GM12878 (cell line): ENCODE measurements at regions not wholly inside any gene's neighbourhood (a gene's known extent, or its start where the extent isn't known, plus 50 kb on each side); places are given as distances from the start of the nearest gene placed in this dataset.

Experiments
- ATAC-seq: fragments of 200-7000 bp; cut with Tn5 transposase; 3 replicates; pipeline ENCODE4 v1.9.1; 2020; ENCODE audit warnings: mild to moderate bottlenecking, moderate library complexity
- BruUV-seq: library from RNA; stranded (reverse); fragments of 400-500 nt; replicated peaks from 2 replicates; lab custom pipeline; 2021; lab: Mats Ljungman, UMichigan
- CTCF ChIA-PET: fragments of 300-600 bp; sonication (Branson Sonifier 250); formaldehyde crosslinking; extraction: SDS; loops from one replicate; lab custom pipeline; 2021; ENCODE audit warnings: inconsistent platforms; lab: Yijun Ruan, JAX
- POLR2A ChIA-PET: fragments of 350-600 bp; formaldehyde crosslinking; extraction: SDS; loops from one replicate; lab custom pipeline; 2021; ENCODE audit warnings: inconsistent platforms; lab: Charles Lee
- RAD21 ChIA-PET: fragments of 300-600 bp; sonication (Branson Sonifier 250); formaldehyde crosslinking; loops from one replicate; lab custom pipeline; 2023; ENCODE audit warnings: antibody characterized with exemption; ENCODE audit not compliant: unreplicated experiment; lab: Charles Lee
- SMC1A ChIA-PET: fragments of 300-600 bp; sonication (Branson Sonifier 250); formaldehyde crosslinking; loops from one replicate; lab custom pipeline; 2023; ENCODE audit not compliant: unreplicated experiment, uncharacterized antibody; lab: Charles Lee
- DNase-seq: peaks from one replicate; pipeline ENCODE4 v3.0.0-alpha.2; 2011; ENCODE audit warnings: low read depth, low spot score
- FAIRE-seq: peaks from 3 replicates; lab custom pipeline; 2011; peaks lifted over from hg19 to GRCh38; lab: Jason Lieb, UNC
- H2AFZ ChIP-seq: 2 replicates; pipeline ENCODE4 v1.6.0; 2011; ENCODE audit warnings: low read depth, low read length, control low read depth; ENCODE audit not compliant: control insufficient read depth
- H3K27ac ChIP-seq: 2 replicates; pipeline ENCODE4 v1.5.1; 2011; ENCODE audit warnings: control low read depth; ENCODE audit not compliant: control insufficient read depth, insufficient read depth
- H3K27me3 ChIP-seq, 2 experiments: replicated peaks in 1 of 2; 2 replicates each; pipeline versions ENCODE4 v1.6.0 to v1.6.1; 2011; ENCODE audit warnings: low read length in 1 of 2; ENCODE audit not compliant: control insufficient read depth in 2 of 2, insufficient read depth in 2 of 2
- H3K36me3 ChIP-seq, 2 experiments: 2 replicates each; pipeline ENCODE4 v1.5.1; 2011; ENCODE audit warnings: low read length in 1 of 2; ENCODE audit not compliant: control insufficient read depth in 2 of 2, insufficient read depth in 2 of 2
- H3K4me1 ChIP-seq: 2 replicates; pipeline ENCODE4 v1.6.1; 2011; ENCODE audit warnings: mild to moderate bottlenecking, low read length, moderate library complexity, mixed read lengths; ENCODE audit not compliant: control insufficient read depth, insufficient read depth
- H3K4me2 ChIP-seq: 2 replicates; pipeline ENCODE4 v1.6.0; 2011; ENCODE audit warnings: control low read depth; ENCODE audit not compliant: control insufficient read depth, insufficient read depth
- H3K4me3 ChIP-seq: fragments of 200-600 bp; sonication (generic); 2 replicates; pipeline ENCODE4 v1.5.1; 2016
- H3K79me2 ChIP-seq: 2 replicates; pipeline ENCODE4 v1.6.0; 2011; ENCODE audit warnings: low read length; ENCODE audit not compliant: control insufficient read depth, insufficient read depth
- H3K9ac ChIP-seq: 2 replicates; pipeline ENCODE4 v1.8.0; 2011; ENCODE audit warnings: low read length, control low read depth, mixed read lengths; ENCODE audit not compliant: control insufficient read depth, insufficient read depth
- H3K9me3 ChIP-seq: replicated peaks from 3 replicates; pipeline ENCODE4 v1.5.1; 2011; ENCODE audit warnings: mild to moderate bottlenecking, low read length; ENCODE audit not compliant: control insufficient read depth, insufficient read depth
- H4K20me1 ChIP-seq: 2 replicates; pipeline ENCODE4 v1.6.0; 2011; ENCODE audit not compliant: control insufficient read depth, insufficient read depth
- BCLAF1 ChIP-seq: fragments of 450-650 bp; IDR thresholded peaks from 2 replicates; pipeline ENCODE4 v1.6.1; 2017; ENCODE audit warnings: antibody characterized with exemption, mild to moderate bottlenecking, moderate library complexity
- CHD4 ChIP-seq: fragments of 200-600 bp; sonication (generic); IDR thresholded peaks from 2 replicates; pipeline ENCODE4 v1.6.1; 2016; ENCODE audit warnings: mild to moderate bottlenecking
- E4F1 ChIP-seq: fragments of 450-650 bp; IDR thresholded peaks from 2 replicates; pipeline ENCODE4 v1.6.1; 2018; ENCODE audit warnings: borderline replicate concordance, mild to moderate bottlenecking; ENCODE audit not compliant: partially characterized antibody
- IRF4 ChIP-seq: IDR thresholded peaks from 2 replicates; pipeline ENCODE4 v1.6.1; 2011; ENCODE audit warnings: low read depth, low read length
- LARP7 ChIP-seq: fragments of 450-650 bp; IDR thresholded peaks from 2 replicates; pipeline ENCODE4 v1.6.1; 2017; ENCODE audit warnings: mild to moderate bottlenecking
- MEF2B ChIP-seq: fragments of 450-650 bp; IDR thresholded peaks from 2 replicates; pipeline ENCODE4 v1.6.1; 2018; ENCODE audit warnings: mild to moderate bottlenecking, moderate library complexity; ENCODE audit not compliant: partially characterized antibody, poor library complexity, severe bottlenecking
- MTA2 ChIP-seq: fragments of 450-650 bp; IDR thresholded peaks from 2 replicates; pipeline ENCODE4 v1.6.1; 2016; ENCODE audit warnings: low read depth, mild to moderate bottlenecking, moderate library complexity
- POLR2A ChIP-seq: IDR thresholded peaks from 2 replicates; pipeline ENCODE4 v1.6.1; 2011; ENCODE audit warnings: low read depth, mild to moderate bottlenecking, low read length
- TCF3 ChIP-seq: IDR thresholded peaks from 2 replicates; pipeline ENCODE4 v1.6.1; 2012; ENCODE audit warnings: low read depth, mild to moderate bottlenecking, low read length, borderline replicate concordance; ENCODE audit not compliant: insufficient read depth
- ZBED1 ChIP-seq: IDR thresholded peaks from 2 replicates; pipeline ENCODE4 v1.6.1; 2016; ENCODE audit warnings: borderline replicate concordance
- ZBTB40 ChIP-seq: fragments of 450-650 bp; IDR thresholded peaks from 2 replicates; pipeline ENCODE4 v1.6.1; 2016; ENCODE audit warnings: mild to moderate bottlenecking, moderate library complexity, borderline replicate concordance
- WGBS: methylation state at CpG from one replicate; pipeline ENCODE4 v1.1.6; 2016; ENCODE audit warnings: low lambda C conversion rate; ENCODE audit not compliant: insufficient replicate concordance, insufficient coverage; ENCODE audit errors: missing lambda C conversion rate; 5-methylcytosine and 5-hydroxymethylcytosine counted together
- in situ Hi-C: fragments of 300-500 bp; cut with MboI; formaldehyde crosslinking; loops from 9 replicates; pipeline ENCODE4 v1.14.3; 2018; ENCODE audit warnings: mixed read lengths
- intact Hi-C: fragments of 100-400 bp; cut with micrococcal nuclease; formaldehyde crosslinking; loops from one replicate; pipeline ENCODE4 v1.14.2; 2022; ENCODE audit not compliant: unreplicated experiment

GRCh38 chr9:16213781-16214515 is 656.5 kb downstream of the BNC2 start (continued):
- TF ChIP-seq LARP7 (no peak), POLR2A (no peak)

GRCh38 chr9:16214677-16215352 is 655.7 kb downstream of the BNC2 start:
- Histone ChIP-seq H3K4me2 (no peak overlapping the region), H3K36me3 (no peaks in the 10 kb centered on the region), H3K79me2 (no peaks in the 10 kb centered on the region), H3K27me3 (no peaks in the 10 kb centered on the region), H2AFZ (no peak overlapping the region), H3K9ac (no peak overlapping the region), H3K9me3 (no peaks in the 10 kb centered on the region; the same call in 1 of the 3 replicates), H3K4me3 (no peak overlapping the region), H3K4me1 (no peaks in the 10 kb centered on the region), H3K27ac (no peak overlapping the region), H4K20me1 (no peaks in the 10 kb centered on the region)
- 35% methylated on average over 16 of the region's 16 CpGs for WGBS
- in situ Hi-C loops (no loop called here), intact Hi-C loops (no loop called here)
- ChIA-PET RAD21 (no interaction called here), CTCF (no interaction called here), POLR2A (interaction anchor here (0.5 kb wide), 1 partner anchor 36 kb away, joined by 3 read pairs; no protein-coding TSS in a partner anchor), SMC1A (no interaction called here)
- no peak for ATAC-seq
- no peak for DNase-seq
- no peak for FAIRE-seq
- no TSS peak for BruUV-seq
- TF ChIP-seq E4F1 (no peak), ZBTB40 (no peak), ZBED1 (no peak), MTA2 (no peak), MEF2B (no peak), BCLAF1 (no peak), TCF3 (no peak), CHD4 (no peak), IRF4 (no peak)
